ENCODE measurements at regions not wholly inside any gene's neighbourhood (a gene's known extent, or its start where the extent isn't known, plus 50 kb on each side); places are given as distances from the start of the nearest gene placed in this dataset.

DNA sequence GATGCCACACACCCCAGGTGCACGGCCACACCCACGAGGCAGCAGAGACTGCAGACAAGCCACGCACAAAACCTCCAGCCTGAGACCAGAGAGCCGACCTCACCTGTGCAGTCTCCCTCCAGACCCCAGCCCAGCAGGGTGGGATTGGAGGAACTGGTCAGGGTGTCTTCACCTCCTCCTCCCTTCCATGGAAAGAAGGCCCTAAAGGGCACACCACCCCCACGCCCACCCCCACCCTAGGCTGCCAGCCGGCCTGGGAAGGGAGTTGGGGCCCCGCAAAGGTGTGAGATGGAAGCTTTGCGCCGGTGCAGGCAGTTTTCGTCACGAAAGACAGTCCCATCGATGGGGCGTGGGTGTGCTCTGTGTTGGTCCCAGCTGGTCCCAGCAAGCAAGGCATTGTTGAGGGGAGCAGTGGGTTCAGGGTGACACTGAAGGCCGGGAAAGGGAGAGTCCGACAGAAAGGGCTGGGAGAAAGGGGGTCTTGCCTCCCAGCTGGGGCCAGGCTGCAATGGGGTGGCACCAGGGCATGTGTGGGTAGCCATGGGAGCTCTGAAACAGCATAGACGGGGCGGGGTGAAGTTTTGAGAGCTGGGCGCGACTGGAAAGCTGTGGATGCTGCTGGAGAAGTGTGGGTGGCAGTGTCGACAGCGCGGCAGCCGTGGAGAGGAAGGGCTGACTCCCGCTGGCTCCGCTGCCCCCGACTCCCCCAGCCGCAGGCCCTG, 349.2 kb downstream of the GLRX3 start:
- H3K4me1 ChIP-seq: no peaks in the 10 kb centered on the region
- no peak overlapping the region for H3K27ac ChIP-seq
- no peak overlapping the region for H3K4me3 ChIP-seq
- TF ChIP-seq POLR2A (IDR thresholded peaks at IDR 0.05): no peak
- no peak for TF ChIP-seq EP300 (IDR thresholded peaks at IDR 0.05)
- TF ChIP-seq, protein P1, sequence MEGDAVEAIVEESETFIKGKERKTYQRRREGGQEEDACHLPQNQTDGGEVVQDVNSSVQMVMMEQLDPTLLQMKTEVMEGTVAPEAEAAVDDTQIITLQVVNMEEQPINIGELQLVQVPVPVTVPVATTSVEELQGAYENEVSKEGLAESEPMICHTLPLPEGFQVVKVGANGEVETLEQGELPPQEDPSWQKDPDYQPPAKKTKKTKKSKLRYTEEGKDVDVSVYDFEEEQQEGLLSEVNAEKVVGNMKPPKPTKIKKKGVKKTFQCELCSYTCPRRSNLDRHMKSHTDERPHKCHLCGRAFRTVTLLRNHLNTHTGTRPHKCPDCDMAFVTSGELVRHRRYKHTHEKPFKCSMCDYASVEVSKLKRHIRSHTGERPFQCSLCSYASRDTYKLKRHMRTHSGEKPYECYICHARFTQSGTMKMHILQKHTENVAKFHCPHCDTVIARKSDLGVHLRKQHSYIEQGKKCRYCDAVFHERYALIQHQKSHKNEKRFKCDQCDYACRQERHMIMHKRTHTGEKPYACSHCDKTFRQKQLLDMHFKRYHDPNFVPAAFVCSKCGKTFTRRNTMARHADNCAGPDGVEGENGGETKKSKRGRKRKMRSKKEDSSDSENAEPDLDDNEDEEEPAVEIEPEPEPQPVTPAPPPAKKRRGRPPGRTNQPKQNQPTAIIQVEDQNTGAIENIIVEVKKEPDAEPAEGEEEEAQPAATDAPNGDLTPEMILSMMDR (IDR thresholded peaks at IDR 0.05): no peak
- no peaks in the 10 kb centered on the region for H3K36me3 ChIP-seq
- no peak for DNase-seq (ENCODE audit: low spot score in 2 of 2)
- H3K27me3 ChIP-seq: no peaks in the 10 kb centered on the region
- H3K9me3 ChIP-seq: no peaks in the 10 kb centered on the region
- WGBS, 2 donors: 81 to 90% methylated on average over 25 to 27 of the region's 27 CpGs

DNA sequence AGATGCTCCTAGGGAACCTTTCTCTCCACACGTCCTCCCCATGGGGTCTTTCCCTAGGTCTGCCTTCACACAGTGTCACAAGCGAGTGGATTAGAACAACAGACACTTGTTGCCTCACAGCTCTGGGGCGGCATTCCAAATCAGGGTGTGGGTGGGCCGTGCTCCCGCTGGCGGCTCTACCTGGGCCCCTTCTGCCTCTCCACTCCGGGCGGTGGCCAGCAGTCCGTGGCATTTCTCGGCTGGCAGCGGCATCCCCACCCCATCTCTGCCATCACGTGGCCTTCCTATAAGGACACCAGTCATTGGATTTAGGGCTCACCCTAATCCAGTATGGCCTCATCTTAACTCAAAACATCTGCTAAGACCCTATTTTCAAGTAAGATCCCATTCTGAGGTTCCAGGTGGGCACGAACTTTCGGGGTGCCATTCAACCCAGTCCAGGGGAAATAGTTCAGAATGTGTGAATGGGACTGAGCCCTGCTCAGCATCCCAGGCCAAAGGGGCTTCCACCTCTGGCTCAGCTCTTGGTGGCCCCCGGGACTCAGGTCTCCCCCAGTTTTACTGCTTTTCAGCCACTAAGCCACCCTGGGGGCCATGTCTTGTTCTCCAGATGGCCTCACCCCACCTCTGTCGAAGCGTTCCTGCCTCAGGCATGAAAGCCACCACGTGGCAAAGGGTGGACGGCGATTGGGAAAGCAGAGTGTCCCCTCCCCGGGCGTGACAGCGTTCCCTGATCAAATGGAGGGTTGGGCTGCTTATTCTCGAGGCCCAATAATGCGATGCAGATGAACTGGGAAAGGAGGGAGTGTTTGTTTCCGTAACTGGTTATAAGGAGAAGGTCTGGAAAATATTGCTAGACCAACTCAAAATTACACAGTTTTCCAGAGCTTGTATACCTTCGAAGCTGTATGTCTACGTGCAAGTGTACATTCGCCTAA, 350.0 kb downstream of the GLRX3 start:
- H3K36me3 ChIP-seq: no peaks in the 10 kb centered on the region
- TF ChIP-seq EP300 (IDR thresholded peaks at IDR 0.05): no peak
- TF ChIP-seq, protein P1 (IDR thresholded peaks at IDR 0.05): no peak
- TF ChIP-seq POLR2A (IDR thresholded peaks at IDR 0.05): no peak
- H3K27ac ChIP-seq: no peak overlapping the region
- no peaks in the 10 kb centered on the region for H3K9me3 ChIP-seq
- H3K4me3 ChIP-seq: no peak overlapping the region
- no peaks in the 10 kb centered on the region for H3K27me3 ChIP-seq
- DNase-seq (ENCODE audit: low spot score in 2 of 2): no peak
- H3K4me1 ChIP-seq: no peaks in the 10 kb centered on the region
- 79 to 84% methylated on average over 29 of the region's 29 CpGs for WGBS, 2 donors

DNA sequence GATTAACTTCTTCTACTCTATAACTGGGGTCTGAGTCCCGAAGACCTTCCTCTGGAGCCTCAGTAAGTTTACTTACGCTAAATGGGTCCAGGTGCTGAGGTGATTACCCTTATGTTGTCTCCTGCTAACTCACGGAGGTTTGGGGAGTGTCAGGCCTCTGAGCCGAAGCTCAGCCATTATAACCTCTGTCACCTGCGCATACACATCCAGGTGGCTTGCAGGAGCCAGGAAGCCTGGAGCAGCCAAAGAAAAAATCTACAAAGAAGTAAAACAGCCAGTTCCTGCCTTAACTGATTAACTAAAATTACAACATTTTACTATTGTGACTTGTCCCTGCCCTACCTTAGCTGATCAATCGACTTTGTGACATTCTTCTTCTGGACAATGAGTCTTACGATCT, 350.7 kb downstream of the GLRX3 start:
- TF ChIP-seq, protein P1 (IDR thresholded peaks at IDR 0.05): no peak
- no peak for TF ChIP-seq EP300 (IDR thresholded peaks at IDR 0.05)
- no peak for TF ChIP-seq POLR2A (IDR thresholded peaks at IDR 0.05)

DNA sequence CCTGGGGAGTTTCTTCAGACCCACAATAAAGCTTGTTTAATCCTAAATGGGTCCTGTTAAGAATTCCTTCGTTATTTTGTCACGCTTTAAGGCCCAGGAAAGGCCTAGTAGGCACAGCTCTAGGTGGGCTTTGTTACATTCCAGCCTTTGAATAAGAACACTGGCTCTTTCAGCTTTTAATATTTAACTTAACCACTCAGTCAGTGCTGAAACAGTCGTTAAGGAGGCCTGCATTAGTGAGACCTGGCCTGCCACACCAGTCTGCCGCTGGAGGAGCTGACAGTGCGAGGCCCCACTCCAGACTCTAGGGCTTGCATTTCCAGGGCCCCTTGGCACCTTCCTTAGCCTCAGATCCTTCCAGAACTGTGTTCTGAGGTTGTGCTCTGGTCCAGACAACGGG, 351.4 kb downstream of the GLRX3 start:
- no peak for TF ChIP-seq EP300 (IDR thresholded peaks at IDR 0.05)
- TF ChIP-seq POLR2A (IDR thresholded peaks at IDR 0.05): no peak
- no peaks in the 10 kb centered on the region for H3K4me1 ChIP-seq
- no peak for DNase-seq (ENCODE audit: low spot score in 2 of 2)
- H3K27ac ChIP-seq: no peak overlapping the region
- WGBS, 2 donors: 53 to 55% methylated on average over 6 of the region's 6 CpGs
- H3K4me3 ChIP-seq: no peak overlapping the region
- H3K9me3 ChIP-seq: no peaks in the 10 kb centered on the region
- no peaks in the 10 kb centered on the region for H3K27me3 ChIP-seq
- no peaks in the 10 kb centered on the region for H3K36me3 ChIP-seq

More for the DNA sequence above, 350.7 kb downstream of the GLRX3 start:
- H3K4me1 ChIP-seq: no peaks in the 10 kb centered on the region
- H3K4me3 ChIP-seq: no peak overlapping the region
- WGBS, 2 donors: 55 to 80% methylated on average over 7 of the region's 7 CpGs
- no peaks in the 10 kb centered on the region for H3K36me3 ChIP-seq
- DNase-seq (ENCODE audit: low spot score in 2 of 2): no peak
- H3K27me3 ChIP-seq: no peaks in the 10 kb centered on the region
- no peak overlapping the region for H3K27ac ChIP-seq
- H3K9me3 ChIP-seq: no peaks in the 10 kb centered on the region

DNA sequence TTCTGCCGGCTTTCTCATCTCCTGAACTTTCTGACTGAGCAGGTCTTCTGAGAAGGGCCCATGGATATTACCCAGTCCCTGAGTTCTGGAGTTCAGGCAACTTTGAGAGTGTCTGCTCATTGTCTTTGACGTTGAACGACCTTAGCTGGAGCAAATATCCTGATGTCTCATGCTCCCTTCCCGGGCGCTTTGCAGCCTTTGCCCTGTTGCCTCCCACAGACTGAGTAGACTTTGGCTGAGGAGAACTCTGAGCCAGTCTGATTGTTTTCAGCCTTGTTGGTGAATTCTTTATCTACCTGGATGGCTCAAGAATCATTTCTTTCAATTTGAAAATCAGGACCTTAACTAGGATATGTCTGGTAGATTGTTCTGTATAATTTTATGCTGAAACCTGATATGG, 353.7 kb downstream of the GLRX3 start:
- no peak for TF ChIP-seq EP300 (IDR thresholded peaks at IDR 0.05)
- TF ChIP-seq, protein P1 (IDR thresholded peaks at IDR 0.05): no peak
- no peak for TF ChIP-seq POLR2A (IDR thresholded peaks at IDR 0.05)
- H3K27me3 ChIP-seq: no peaks in the 10 kb centered on the region

More for the DNA sequence above, 353.7 kb downstream of the GLRX3 start:
- no peak for DNase-seq (ENCODE audit: low spot score in 2 of 2)
- no peaks in the 10 kb centered on the region for H3K9me3 ChIP-seq
- H3K27ac ChIP-seq: no peak overlapping the region
- 53 to 68% methylated on average over 5 of the region's 5 CpGs for WGBS, 2 donors
- no peak overlapping the region for H3K4me3 ChIP-seq
- H3K4me1 ChIP-seq: no peaks in the 10 kb centered on the region
- H3K36me3 ChIP-seq: no peaks in the 10 kb centered on the region
